ENCODE measurements at regions not wholly inside any gene's neighbourhood (a gene's known extent, or its start where the extent isn't known, plus 50 kb on each side); places are given as distances from the start of the nearest gene placed in this dataset.

DNA sequence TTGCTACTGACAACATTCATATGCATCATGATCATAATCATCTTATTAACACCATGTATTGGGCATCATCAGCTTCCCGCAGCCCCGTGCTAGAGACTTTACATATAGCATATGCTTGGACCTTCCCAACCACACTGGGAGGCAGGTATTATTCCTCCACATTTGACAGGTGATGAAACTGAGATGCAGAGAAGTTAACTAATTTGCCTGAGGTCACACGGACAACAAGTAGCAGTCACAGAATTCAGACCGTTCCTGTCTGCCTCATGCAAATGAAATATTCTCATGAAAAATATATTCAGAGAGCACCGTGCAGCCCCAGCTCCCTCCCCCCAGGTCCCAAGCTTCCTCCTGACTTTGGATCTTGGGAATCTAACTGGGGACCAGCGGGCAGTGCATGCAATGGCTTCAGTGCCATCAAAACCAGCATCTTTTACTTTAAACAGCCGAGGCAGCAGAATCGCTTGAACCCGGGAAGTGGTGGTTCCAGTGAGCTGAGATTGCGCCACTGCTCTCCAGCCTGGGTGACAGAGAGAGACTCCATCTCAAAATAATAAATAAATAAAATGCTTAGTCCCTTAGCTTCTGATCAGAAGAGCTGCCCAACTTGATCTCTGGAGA is 112.2 kb upstream of the GPR26 start:
- H4K20me1 ChIP-seq (ENCODE audit: insufficient read depth, low read length), result no peaks in the 10 kb centered on the region
- no peak overlapping the region for H3K4me3 ChIP-seq (replicated peaks in 1 of 3; ENCODE audit: insufficient read depth in 1 of 3, low read depth in 2 of 3, low read length in 3 of 3)
- no peak for DNase-seq (ENCODE audit: low spot score)
- H3K27me3 ChIP-seq (ENCODE audit: control insufficient read depth in 1 of 2, insufficient read depth in 2 of 2, low read length in 2 of 2), result peaks cover 2 to 21% of the 10 kb centered on the region in 2 experiments; a peak in 2 of 5 replicates
- FAIRE-seq, result no peak
- ChIA-PET CTCF (ENCODE audit: low intra/inter-chr PET ratio, low total read pairs) (no interaction called here), POLR2A (no interaction called here)
- intact Hi-C loops (cut with micrococcal nuclease; ENCODE audit: unreplicated experiment), result loop anchor here (2.0 kb wide), 1 partner anchor 75 kb away; no protein-coding TSS in a partner anchor
- H3K79me2 ChIP-seq (ENCODE audit: insufficient read depth, low read length), result no peaks in the 10 kb centered on the region
- H3K4me2 ChIP-seq (ENCODE audit: low read depth, low read length), result no peak overlapping the region
- ATAC-seq, result no peak
- H3K36me3 ChIP-seq (replicated peaks in 1 of 2; ENCODE audit: control insufficient read depth in 1 of 2, insufficient read depth in 2 of 2, low read length in 2 of 2), result no peaks in the 10 kb centered on the region
- H2AFZ ChIP-seq (ENCODE audit: low read length), result no peak overlapping the region
- no peak for TF ChIP-seq ZNF264 (CRISPR knock-in tag; IDR thresholded peaks at IDR 0.05)
- in situ Hi-C loops (cut with HindIII; ENCODE audit: extremely low pct_ligation_motif_present, low pct_unique_long_range_greater_than_20kb), result loop anchor here (25.0 kb wide), 1 partner anchor 917 kb away; no protein-coding TSS in a partner anchor
- H3K4me1 ChIP-seq (ENCODE audit: insufficient read depth, low read length), result no peaks in the 10 kb centered on the region
- WGBS (ENCODE audit: low lambda C conversion rate), result 25% methylated on average over 7 of the region's 10 CpGs
- H3K9me3 ChIP-seq (ENCODE audit: low read length), result no peaks in the 10 kb centered on the region
- H3K9ac ChIP-seq (ENCODE audit: insufficient read depth, low read depth, low read length), result no peak overlapping the region
- H3K27ac ChIP-seq (ENCODE audit: extremely low read length, insufficient read depth, low read length), result no peak overlapping the region
- no TSS peak for BruUV-seq (replicated peaks)

- Histone ChIP-seq H3K27ac (ENCODE audit: extremely low read length, insufficient read depth, low read length) (no peak overlapping the region), H3K4me3 (replicated peaks in 1 of 3; ENCODE audit: insufficient read depth in 1 of 3, low read depth in 2 of 3, low read length in 3 of 3) (no peak overlapping the region), H3K9ac (ENCODE audit: insufficient read depth, low read depth, low read length) (no peak overlapping the region), H3K9me3 (ENCODE audit: low read length) (no peaks in the 10 kb centered on the region), H4K20me1 (ENCODE audit: insufficient read depth, low read length) (no peaks in the 10 kb centered on the region), H3K36me3 (replicated peaks in 1 of 2; ENCODE audit: control insufficient read depth in 1 of 2, insufficient read depth in 2 of 2, low read length in 2 of 2) (no peaks in the 10 kb centered on the region), H3K4me2 (ENCODE audit: low read depth, low read length) (no peak overlapping the region), H2AFZ (ENCODE audit: low read length) (no peak overlapping the region), H3K4me1 (ENCODE audit: insufficient read depth, low read length) (no peaks in the 10 kb centered on the region), H3K27me3 (ENCODE audit: control insufficient read depth in 1 of 2, insufficient read depth in 2 of 2, low read length in 2 of 2) (peaks cover 2 to 21% of the 10 kb centered on the region in 2 experiments; a peak in 2 of 5 replicates), H3K79me2 (ENCODE audit: insufficient read depth, low read length) (no peaks in the 10 kb centered on the region)
- intact Hi-C loops (cut with micrococcal nuclease; ENCODE audit: unreplicated experiment), result loop anchor here (2.0 kb wide), 1 partner anchor 76 kb away; no protein-coding TSS in a partner anchor
- POLR2A ChIA-PET, result no interaction called here
- FAIRE-seq, result no peak
- BruUV-seq (replicated peaks), result no TSS peak
- in situ Hi-C loops (cut with HindIII; ENCODE audit: extremely low pct_ligation_motif_present, low pct_unique_long_range_greater_than_20kb), result loop anchor here (25.0 kb wide), 1 partner anchor 917 kb away; no protein-coding TSS in a partner anchor
- TF ChIP-seq ZFP36L2 (CRISPR knock-in tag; IDR thresholded peaks at IDR 0.05), result no peak
- TF ChIP-seq ZNF703 (CRISPR knock-in tag; IDR thresholded peaks at IDR 0.05; ENCODE audit: borderline replicate concordance), result no peak
- no peak for TF ChIP-seq ZNF205 (CRISPR knock-in tag; IDR thresholded peaks at IDR 0.05)
- TF ChIP-seq NFYB (CRISPR knock-in tag; IDR thresholded peaks at IDR 0.05), result no peak
- TF ChIP-seq RXRA (CRISPR knock-in tag; IDR thresholded peaks at IDR 0.05), result no peak
- TF ChIP-seq NFRKB (IDR thresholded peaks at IDR 0.05), result no peak
- no peak for TF ChIP-seq ZC3H4 (CRISPR knock-in tag; IDR thresholded peaks at IDR 0.05; ENCODE audit: borderline replicate concordance)
- no peak for ATAC-seq
- DNase-seq (ENCODE audit: low spot score), result no peak
- CTCF ChIA-PET (ENCODE audit: low intra/inter-chr PET ratio, low total read pairs), result no interaction called here
- 37% methylated on average over 8 of the region's 8 CpGs for WGBS (ENCODE audit: low lambda C conversion rate)
Measured at GRCh38 chr10:123554656-123555055, 111.5 kb upstream of the GPR26 start.

Data from HepG2 (cell line).